DMS114 treated with DMSO at 0.1 percent for 48 hours (cell line): ENCODE measurements at regions not wholly inside any gene's neighbourhood (a gene's known extent, or its start where the extent isn't known, plus 50 kb on each side); places are given as distances from the start of the nearest gene placed in this dataset.
"Not testable (repeated sequence)": the region's sequence is repeated elsewhere in the genome, so short reads cannot be mapped to it uniquely, and the experiment has no call there.

ENCODE experiments used
- DNase-seq: peaks from one replicate; lab custom pipeline; 2025; ENCODE audit not compliant: unreplicated experiment; lab: John Stamatoyannopoulos, UW

DNA sequence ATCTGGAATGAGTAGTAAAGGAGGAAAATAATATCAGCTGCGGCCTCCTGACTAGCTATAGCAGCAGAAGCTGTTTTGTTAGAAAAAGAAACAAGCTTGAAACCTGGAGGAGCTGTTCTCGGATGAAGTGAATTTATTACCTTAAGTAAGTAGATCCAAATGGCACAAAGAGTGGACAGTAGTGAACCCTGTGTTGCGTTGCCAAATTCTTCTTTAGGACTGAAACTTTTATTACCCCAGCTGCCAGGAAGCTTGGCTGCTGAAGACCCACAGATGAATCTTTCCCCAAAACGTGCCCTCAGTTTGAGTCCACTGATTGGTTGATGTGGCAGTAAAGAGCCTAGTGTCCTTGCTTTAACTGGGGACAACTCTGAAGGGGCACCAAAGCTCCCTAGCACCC, 366.8 kb upstream of the GBE1 start:
- no peak for DNase-seq

DNA sequence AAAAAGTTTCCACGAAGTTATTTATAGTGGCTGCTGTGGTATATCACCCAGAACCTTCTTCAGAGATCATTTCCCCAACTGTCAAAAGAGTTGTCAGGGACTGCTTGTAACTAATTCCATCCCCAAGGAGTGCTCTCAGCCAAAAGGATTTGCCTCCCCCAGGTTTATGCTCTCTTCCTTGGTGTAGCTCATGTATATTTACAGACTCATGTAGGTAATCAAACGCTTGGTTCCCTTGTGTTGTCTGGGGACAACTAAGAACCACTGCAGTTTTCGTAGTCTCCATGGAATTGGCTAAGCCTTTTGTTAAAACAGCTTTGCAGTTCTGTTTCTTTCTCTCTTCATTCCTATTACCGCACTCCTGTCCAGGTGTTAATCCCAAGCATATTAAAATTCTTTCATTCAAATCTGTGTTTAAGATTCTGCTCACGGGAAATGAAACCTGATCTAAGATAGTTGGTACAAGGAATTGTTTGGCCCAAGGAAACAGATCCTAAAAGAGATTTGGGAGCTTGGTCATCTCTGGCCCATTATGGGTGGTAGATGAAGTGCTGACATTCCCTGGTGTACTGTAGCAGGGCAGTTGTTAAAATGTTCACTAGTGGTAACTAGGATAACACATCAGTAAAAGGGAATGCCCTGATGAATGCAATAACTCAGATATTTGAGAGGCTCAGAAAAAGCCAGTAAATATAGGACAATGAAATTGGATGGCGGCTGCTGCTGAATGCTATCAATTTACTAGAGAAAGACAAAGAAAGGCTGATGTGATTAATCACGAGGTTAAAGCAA, 361.3 kb upstream of the GBE1 start:
- no peak for DNase-seq

DNA sequence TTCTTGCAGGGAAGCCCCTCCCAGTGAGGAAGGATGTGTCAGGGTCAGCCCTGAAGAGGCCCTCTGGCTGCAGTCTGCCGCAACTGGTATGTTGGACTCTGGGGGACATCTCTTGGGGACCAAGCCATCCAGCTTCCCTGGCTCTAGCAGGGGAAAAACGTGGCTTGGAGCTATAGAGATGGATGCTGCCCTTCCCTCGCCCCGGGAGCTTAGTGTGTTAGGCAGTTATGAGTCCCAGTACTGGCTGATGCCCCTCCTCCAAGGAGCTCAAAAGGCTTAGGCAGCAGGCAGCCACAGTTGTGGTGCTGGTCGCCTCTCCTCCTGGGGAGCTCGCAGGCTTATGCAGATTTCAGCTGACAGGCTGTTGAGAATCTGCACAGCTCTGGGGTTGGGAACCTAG, 353.1 kb upstream of the GBE1 start:
- no peak for DNase-seq

DNA sequence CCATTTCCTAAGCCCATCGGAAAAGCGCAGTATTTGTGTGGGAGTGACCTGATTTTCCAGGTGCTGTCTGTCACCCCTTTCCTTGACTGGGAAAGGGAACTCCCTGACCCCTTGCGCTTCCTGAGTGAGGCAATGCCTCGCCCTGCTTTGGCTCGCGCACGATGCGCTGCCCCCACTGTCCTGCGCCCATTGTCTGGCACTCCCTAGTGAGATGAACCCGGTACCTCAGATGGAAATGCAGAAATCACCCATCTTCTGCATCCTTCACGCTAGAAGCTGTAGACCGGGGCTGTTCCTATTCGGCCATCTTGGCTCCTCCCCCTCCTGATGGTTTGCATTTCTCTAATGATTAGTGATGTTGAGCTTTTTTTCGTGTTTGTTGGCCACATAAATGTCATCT, 349.3 kb upstream of the GBE1 start:
- not testable (repeated sequence) for DNase-seq

DNA sequence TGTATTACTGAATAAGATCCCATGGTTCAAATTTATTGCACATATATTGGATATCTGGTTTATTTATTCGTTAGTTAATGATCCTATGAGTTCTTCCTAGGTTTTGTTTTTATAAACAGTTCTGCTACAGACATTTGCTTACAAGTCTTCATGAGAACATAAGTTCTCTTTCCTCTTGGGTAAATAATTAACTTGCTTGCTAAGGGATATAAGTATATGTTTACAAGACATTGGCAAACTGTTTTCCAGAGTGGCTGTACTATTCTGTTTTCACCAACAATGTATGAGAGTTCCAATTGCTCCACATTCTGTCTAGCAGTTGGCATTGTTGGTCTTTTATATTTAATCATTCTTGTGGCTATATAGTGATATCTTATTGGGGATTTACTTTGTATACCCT, 341.8 kb upstream of the GBE1 start:
- no peak for DNase-seq

DNA sequence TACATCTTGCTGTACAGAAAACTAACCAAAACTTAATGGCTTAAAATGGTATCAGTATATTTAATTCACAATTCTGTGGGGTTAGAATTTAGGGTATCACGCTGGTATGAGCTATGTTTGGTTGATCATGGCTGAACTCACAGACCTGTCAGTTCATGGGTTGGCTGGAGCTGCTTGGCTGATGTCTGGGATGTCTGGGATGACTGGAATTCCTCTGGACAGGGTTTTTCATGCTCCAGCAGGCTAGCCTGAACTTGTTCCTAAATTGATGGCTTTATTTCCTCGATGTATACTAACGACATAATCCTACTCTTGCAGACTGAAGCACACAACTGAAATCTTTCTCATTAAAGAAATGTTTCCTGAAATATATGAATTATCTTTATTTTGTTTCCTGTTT, 338.9 kb upstream of the GBE1 start:
- DNase-seq, result no peak

DNA sequence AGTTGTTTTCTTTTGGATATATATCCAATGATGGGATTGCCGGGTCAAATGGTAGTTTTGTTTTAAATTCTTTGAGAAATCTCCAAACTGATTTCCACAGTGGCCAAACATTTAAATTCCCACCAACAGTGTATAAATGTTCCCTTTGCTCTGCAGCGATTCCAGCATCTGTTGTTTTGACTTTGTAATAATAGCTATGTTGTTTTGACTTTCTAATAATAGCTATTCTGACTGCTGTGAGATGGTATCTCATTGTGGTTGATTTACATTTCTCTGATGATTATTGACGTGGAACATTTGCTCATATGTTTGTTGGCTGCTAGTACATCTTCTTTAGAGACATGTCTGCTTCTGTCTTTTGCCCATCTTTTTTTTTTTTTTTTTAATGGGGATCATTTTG, 332.2 kb upstream of the GBE1 start:
- no peak for DNase-seq

DNA sequence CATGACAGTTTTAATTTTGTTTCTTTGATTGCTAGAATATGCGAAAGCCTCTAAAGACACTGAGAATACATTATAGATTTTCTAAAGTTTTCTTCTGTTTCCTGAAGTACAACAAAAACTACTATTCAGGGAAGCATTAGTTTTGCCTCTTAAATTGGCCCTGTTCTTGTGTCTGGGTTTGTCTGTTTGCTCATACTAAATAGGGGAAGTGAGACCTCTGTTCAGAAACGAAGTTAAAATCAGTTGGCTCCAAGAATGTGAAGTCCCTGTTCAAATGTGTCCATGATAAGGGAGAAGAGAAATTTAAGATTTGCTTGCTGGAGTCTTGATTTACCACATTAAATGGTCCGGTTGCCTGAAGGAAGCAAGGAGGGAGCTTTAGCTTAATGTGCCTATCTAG, 327.3 kb upstream of the GBE1 start:
- no peak for DNase-seq

DNA sequence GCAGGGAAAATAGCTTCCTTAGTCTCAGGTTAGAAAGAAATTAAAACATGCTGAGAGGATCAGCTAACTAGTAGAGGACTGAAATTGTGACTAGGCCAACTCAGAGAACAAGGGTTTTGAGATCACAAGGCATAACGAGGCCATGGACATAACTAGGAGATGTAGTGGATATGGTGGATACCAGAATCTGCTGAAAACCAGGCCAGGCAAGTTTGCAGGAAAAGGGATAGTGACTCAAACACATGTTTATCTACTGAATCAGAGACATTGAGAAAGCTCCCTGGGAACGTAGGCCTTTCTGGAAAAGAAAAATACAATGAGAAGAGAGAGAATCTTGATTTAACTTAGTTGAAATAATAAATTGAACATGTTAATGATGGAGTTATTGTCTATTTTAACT, 326.5 kb upstream of the GBE1 start:
- no peak for DNase-seq

DNA sequence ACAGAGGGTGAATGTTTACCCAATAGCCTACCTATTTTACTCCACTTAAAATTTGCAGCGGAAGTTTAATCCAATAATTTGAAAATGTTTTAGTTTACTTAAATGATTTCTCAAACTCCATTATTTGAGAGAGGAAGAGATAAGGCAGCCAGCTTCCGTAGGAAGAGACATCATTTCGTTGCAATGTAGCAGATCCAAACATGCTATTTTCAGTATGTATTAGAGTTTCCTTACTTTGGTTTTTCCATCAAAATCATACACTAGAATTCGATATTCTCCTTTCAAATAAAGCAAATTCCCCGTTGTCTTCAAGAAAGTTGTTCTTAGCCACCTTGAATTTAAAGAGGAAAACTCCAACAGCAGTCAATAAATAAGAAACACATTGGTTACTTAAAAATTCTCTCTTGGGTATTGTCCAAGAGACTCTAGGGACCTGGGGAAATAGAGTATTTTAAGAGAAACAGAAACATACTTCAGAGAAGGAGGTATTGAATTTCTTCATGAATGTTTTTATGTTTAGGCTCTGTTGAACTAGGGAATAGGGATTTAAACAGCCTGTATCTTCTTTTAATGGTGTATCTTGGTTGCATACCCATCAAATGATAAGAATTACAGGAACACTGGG, 324.5 kb upstream of the GBE1 start:
- DNase-seq, result no peak

DNA sequence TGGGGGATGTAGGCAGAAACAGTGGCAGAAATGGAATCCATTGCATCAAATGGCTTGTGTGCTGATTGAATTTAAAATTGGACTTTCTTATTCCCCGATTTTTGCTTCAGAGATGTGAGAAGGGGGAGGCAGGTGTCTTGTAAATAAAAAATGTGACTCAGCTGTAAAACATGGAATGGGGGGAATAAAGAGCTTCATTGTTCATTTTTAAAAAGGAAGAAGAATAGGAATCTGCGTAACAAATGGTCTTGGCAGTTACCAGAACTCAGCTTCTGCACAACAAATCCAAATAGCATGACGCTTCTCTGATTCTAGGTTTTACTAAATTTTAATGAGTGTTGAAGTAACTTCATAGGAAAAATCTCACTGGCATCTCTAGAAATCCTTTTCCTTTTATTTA, 323.9 kb upstream of the GBE1 start:
- DNase-seq, result no peak

DNA sequence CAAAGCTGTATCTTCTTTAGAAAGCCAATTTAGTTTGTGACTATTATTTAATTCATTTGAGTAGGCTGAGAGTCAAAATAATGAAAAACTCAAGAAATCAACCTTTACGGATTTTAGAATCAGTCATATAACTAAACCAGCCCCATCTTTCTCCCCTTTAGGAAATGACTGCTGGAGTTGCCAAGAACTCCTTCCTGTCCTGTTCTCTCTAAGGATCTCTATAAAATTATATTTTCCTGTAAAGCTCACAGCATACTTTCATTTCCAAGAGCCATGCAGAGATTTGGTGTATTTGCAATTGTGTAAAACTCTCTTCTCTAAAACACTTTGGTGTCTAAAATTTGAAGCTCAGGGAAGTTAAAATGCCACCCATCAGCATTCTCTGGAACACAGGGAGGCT, 323.4 kb upstream of the GBE1 start:
- DNase-seq, result no peak

DNA sequence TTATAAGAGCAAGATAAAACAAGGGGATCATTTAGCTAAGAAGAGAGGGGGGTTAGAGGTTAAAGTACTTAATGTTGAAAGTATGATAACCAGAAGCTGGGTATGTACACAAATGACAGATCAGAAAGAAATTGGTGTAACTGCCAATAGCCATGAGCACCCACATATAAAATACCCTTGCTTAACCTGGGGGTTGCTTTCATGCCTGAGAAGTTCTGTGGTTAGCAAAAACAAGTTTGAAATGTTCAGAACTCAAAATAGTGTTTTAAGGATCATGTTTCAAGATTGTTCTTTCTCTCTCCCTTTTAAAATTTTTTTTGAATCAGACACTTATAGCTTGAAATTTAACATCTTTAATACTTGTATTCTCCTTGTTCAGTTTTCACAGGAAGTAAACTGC, 321.4 kb upstream of the GBE1 start:
- DNase-seq, result no peak

DNA sequence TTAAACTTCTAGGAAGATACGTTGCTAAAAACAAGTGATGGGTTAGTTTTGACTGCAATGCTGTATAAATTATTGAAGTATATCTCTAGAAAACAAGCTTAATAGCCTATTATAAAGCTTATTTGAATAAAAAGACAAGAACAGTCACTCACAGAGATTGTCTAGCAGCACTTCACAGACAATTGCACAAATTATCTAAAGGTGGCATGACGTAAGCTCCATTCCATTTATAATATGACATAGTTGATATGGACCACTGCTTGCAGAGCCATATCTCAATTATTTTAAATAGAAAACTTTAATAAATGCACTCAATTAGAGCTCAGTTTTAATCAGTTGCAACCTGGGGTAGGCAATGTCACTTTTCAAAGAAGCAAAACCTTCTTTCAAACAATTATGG, 319.9 kb upstream of the GBE1 start:
- no peak for DNase-seq

DNA sequence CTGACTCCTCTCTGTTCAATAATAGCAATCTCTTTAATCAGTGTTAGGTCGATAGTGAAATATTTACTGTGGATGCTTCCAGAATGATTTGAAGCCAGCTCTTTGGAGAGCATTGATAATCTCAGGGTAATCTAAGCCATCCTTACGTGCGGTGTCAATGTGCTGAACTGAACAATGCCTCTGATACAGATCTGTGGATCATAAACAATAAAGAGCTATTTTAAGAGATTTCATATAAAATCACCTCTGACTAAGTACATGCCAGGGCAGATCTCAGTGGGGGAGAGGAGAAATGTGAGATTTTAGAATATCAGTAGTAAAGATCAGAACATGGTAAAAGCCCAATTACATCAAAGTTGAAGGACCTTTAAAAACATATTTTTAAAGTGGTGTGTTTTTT, 319.3 kb upstream of the GBE1 start:
- DNase-seq, result no peak

DNA sequence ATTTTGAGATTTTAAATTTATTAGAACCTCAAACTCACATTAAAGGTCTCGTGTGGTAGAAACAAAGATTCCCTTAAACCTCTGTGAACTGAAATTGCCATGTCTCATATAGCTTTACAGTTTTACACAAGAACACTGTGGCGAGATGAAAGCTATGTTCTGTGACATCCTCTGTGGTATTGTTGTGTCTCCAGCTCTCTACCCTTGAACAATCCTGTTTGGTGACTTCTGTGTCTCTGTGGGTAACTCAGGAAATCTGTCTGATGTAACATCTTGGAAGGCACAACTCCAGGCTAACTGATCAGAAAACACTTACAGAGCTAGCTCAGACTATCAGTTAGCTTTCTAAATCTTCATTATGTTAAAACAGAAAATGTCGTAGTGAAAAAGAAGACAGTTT, 318.8 kb upstream of the GBE1 start:
- DNase-seq, result no peak

DNA sequence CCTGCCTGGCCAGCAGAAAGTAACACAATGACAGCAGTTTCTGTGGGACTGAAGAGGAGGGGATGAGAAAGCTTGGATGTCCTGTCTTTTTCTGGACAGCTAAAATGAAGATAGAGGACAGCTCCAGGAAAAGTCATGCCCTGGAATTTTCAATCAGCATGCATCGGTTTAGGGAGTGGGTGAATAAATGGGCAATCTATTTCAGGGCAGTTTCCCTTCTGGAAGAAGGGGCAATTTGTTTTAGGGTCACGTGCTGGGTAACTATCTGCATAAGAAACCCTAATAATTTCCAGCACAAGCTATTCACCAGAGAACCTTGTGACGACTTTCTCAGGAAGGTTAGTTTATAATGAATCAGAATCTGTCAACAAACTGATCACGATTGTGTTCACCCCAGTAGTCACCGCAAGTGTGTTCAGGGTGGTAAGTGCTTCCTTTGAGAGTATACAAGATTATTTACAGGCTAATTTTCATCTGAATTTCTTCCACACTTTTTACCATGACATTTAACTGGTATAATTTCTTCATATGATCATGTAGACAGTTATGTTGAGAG, 318.0 kb upstream of the GBE1 start:
- DNase-seq, result no peak

DNA sequence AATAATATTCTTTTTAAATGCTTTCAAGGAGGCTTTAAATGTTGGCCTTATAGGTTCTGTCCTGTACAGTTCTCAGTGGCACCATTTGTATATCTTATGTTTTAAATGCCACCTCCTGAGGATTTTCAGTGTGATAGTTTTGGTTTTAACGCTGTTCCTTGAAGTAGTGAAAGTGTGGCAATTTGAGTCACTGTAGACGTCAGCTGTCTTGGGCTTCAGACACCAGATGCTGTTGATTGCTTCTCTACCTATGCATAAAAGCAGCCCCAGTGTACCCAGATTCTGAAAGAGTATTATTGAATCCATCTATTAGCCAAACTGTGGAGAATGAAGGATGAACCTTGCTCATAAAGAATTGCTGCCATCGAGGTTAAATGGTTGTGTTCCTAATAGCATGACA, 316.8 kb upstream of the GBE1 start:
- no peak for DNase-seq

DNA sequence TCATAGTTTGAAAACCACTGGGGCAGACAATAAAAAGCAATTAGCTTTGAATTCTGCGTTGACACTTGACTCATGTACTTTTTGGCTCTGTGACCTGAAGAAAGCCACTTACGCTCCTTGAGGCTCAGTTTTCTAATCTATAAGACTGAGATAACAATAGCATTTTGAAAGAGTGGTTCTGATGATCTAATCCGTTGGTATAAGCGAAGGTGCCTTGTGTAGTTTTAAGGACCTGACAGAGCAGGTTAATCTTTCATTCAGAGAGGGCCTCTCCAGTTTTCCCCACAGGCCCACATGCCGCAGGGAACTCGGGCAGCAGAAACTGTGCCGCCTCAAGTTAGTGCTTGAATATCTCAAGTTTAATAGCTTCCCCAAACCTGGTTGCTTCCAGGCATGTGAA, 306.0 kb upstream of the GBE1 start:
- DNase-seq, result no peak

DNA sequence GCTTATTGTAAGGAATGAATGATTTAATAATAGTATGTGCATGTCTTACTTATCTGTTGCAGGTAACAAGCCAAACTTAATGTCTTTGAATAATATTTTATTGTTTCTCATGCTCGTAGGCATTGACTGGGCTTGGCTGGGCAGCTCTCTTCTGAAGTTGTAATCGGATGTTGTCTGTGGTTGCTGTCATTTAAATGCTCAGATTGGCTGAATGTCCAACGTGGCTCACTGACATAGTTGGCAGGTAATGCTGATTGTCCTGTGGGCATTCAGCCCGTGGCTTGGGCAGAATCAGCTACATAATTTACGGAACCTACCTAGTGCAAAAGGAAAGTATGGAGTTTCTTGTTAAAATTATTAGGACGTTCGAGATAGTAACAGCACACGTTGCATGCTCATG, 297.4 kb upstream of the GBE1 start:
- no peak for DNase-seq

DNA sequence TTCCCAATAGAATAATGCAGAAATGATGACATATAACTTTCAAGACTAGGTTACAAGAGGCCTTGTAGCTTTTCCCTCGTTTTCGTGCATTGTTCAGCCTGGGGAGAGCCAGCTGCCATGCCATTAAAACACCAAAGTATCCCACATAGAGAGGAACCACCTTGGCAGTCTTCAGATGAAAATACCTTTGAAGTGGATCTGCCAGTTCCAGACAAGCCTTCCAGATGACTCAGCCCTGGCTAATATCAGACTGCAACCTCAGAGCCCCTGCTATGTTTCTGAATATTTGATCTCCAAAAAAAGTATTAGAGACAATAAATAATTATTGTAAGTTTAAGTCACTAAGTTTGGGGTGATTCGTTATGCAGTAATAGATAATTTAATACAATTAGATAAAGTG, 294.3 kb upstream of the GBE1 start:
- no peak for DNase-seq

DNA sequence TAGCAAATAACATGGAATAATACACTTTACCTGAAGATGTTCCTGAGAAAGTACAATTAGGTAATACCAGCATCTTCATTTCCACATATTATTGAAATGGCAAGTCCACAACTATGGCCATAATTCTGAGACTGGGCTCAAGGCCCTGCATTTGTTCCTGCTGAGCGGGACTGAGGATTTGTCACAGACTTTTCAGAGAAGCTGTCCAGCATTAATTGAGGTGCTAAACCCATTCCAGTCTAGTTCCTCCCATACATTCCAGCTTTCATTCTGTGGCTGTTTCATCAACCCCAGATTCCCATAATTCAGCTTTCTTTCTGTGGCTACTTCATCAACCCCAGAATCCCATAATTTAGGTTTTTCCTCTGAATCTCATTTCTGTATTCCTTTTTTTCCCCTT, 293.4 kb upstream of the GBE1 start:
- DNase-seq, result no peak

DNA sequence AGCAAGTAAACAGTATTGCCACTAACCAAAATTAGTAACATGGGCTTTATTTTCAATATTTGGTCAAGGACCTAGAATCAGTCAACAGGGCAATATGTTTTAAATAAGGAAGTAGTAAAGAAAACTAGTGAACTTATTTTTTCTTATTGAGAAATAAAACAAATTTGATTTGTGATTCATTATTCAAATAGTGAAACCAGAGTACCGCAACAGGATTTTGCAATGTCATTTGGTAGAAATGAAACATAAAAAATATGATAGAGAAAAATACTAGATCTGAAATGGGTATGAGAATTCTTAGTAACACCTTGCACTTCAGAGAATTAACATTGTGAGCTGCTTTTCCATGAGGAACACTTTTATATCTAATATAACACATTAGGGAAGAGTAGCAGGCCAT, 291.8 kb upstream of the GBE1 start:
- no peak for DNase-seq
